Esophagus muscularis mucosa (tissue), 4 donors: ENCODE measurements at regions not wholly inside any gene's neighbourhood (a gene's known extent, or its start where the extent isn't known, plus 50 kb on each side); places are given as distances from the start of the nearest gene placed in this dataset.

Experiments used
- DNase-seq: peaks from one replicate; pipeline ENCODE4 v3.0.0-alpha.2; 2017; ENCODE audit errors: extremely low spot score
- H3K27ac ChIP-seq, 4 donors: fragments of 200-600 bp; sonication (generic); replicated peaks in 1 of 4; 1 replicate in 3 of 4; 2 replicates in 1 of 4; pipeline ENCODE4 v1.5.1; 2016 to 2019; ENCODE audit warnings: mild to moderate bottlenecking in 1 of 4
- H3K27me3 ChIP-seq, 4 donors: fragments of 200-600 bp; sonication (generic); one replicate each; pipeline versions ENCODE4 v1.5.1 to v1.6.0; 2016 to 2019
- H3K36me3 ChIP-seq, 4 donors: fragments of 200-600 bp; sonication (generic); one replicate each; pipeline ENCODE4 v1.5.1; 2016 to 2019
- H3K4me1 ChIP-seq, 4 donors: fragments of 200-600 bp; sonication (generic); one replicate each; pipeline ENCODE4 v1.5.1; 2016 to 2019
- H3K4me3 ChIP-seq, 4 donors: fragments of 200-600 bp; sonication (generic); 1 replicate in 2 of 4; 2 replicates in 2 of 4; pipeline ENCODE4 v1.5.1; 2016 to 2019; ENCODE audit warnings: mild to moderate bottlenecking in 4 of 4, moderate library complexity in 1 of 4
- H3K9me3 ChIP-seq, 4 donors: fragments of 200-600 bp; sonication (generic); 1 replicate in 3 of 4; 2 replicates in 1 of 4; pipeline ENCODE4 v1.5.1; 2016 to 2019
- EP300 ChIP-seq: sonication (generic); formaldehyde crosslinking; IDR thresholded peaks from one replicate; pipeline ENCODE4 v1.6.1; 2017; ENCODE audit warnings: antibody characterized with exemption
- POLR2A ChIP-seq: fragments of 450-650 bp; IDR thresholded peaks from one replicate; pipeline ENCODE4 v1.6.1; 2017; ENCODE audit warnings: antibody characterized with exemption, moderate library complexity, mild to moderate bottlenecking, low read depth
- POLR2AphosphoS5 ChIP-seq, 2 donors: sonication (generic); formaldehyde crosslinking; IDR thresholded peaks; one replicate each; pipeline ENCODE4 v1.6.1; 2017; ENCODE audit warnings: antibody characterized with exemption in 2 of 2
- WGBS: methylation state at CpG from one replicate; pipeline ENCODE4 v1.1.5; 2018; 5-methylcytosine and 5-hydroxymethylcytosine counted together
- intact Hi-C: fragments of 100-400 bp; cut with DNase I; formaldehyde crosslinking; loops from one replicate; pipeline ENCODE4 v1.15.1; 2023
- TF ChIP-seq, protein P1 (sequence below), 3 experiments: fragments of 200-600 bp in 2 of 3; fragments of 450-650 bp in 1 of 3; sonication (generic) in 2 of 3; IDR thresholded peaks; one replicate each; pipeline ENCODE4 v1.5.1; 2017 to 2019; ENCODE audit warnings: antibody characterized with exemption in 3 of 3, mild to moderate bottlenecking in 2 of 3, moderate library complexity in 1 of 3

DNA sequence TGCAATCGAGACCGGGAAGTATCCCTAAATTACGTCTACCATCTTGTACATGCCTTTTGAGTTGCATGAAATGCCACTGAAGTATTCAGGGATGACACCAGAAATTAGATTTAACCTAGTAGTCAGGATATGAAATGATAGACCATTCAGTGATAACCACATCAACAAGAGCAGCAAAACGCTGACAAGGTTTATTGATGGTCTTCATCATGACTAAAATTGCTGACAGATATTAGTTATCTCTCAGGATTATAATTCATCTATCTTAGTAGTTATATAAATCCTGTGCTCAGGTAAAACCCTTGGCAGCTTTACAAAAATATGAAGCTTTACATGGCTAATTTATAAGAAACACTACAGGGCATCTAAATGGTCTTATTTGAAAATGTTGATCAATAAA is 1104.7 kb downstream of the EFNA5 start:
- no peaks in the 10 kb centered on the region for H3K27me3 ChIP-seq
- no peak for TF ChIP-seq EP300
- TF ChIP-seq POLR2AphosphoS5 (IDR thresholded peaks at IDR 0.05), result no peak
- TF ChIP-seq, protein P1, sequence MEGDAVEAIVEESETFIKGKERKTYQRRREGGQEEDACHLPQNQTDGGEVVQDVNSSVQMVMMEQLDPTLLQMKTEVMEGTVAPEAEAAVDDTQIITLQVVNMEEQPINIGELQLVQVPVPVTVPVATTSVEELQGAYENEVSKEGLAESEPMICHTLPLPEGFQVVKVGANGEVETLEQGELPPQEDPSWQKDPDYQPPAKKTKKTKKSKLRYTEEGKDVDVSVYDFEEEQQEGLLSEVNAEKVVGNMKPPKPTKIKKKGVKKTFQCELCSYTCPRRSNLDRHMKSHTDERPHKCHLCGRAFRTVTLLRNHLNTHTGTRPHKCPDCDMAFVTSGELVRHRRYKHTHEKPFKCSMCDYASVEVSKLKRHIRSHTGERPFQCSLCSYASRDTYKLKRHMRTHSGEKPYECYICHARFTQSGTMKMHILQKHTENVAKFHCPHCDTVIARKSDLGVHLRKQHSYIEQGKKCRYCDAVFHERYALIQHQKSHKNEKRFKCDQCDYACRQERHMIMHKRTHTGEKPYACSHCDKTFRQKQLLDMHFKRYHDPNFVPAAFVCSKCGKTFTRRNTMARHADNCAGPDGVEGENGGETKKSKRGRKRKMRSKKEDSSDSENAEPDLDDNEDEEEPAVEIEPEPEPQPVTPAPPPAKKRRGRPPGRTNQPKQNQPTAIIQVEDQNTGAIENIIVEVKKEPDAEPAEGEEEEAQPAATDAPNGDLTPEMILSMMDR (IDR thresholded peaks at IDR 0.05), result no peak
- TF ChIP-seq POLR2A, result no peak
- H3K9me3 ChIP-seq, result no peaks in the 10 kb centered on the region
- WGBS, result 100% methylated on average over 4 of the region's 4 CpGs
- H3K36me3 ChIP-seq, result no peaks in the 10 kb centered on the region
- intact Hi-C loops, result no loop called here
- no peak overlapping the region for H3K4me3 ChIP-seq
- DNase-seq, result no peak
- no peak overlapping the region for H3K27ac ChIP-seq
- no peaks in the 10 kb centered on the region for H3K4me1 ChIP-seq

- WGBS, result 76% methylated on average over 2 of the region's 2 CpGs
- no peak for DNase-seq
- TF ChIP-seq EP300 (no peak), POLR2AphosphoS5 (IDR thresholded peaks at IDR 0.05) (no peak), POLR2A (no peak)
- TF ChIP-seq, protein P1 (IDR thresholded peaks at IDR 0.05), result no peak
- no peak overlapping the region for H3K4me3 ChIP-seq
- no peaks in the 10 kb centered on the region for H3K27me3 ChIP-seq
- H3K9me3 ChIP-seq, result peaks cover 0 to 31% (median 16%) of the 10 kb centered on the region in 4 donors
- H3K4me1 ChIP-seq, result no peaks in the 10 kb centered on the region
- no peaks in the 10 kb centered on the region for H3K36me3 ChIP-seq
- intact Hi-C loops, result no loop called here
- H3K27ac ChIP-seq, result no peak overlapping the region
These were observed 1125.4 kb downstream of the EFNA5 start for GRCh38 chr5:106545325-106545724.

- Histone ChIP-seq H3K9me3 (peaks cover 0 to 31% (median 16%) of the 10 kb centered on the region in 4 donors), H3K4me3 (no peak overlapping the region), H3K36me3 (no peaks in the 10 kb centered on the region), H3K27me3 (no peaks in the 10 kb centered on the region), H3K27ac (no peak overlapping the region), H3K4me1 (no peaks in the 10 kb centered on the region)
- no peak for TF ChIP-seq POLR2AphosphoS5 (IDR thresholded peaks at IDR 0.05)
- TF ChIP-seq POLR2A, result no peak
- TF ChIP-seq, protein P1 (IDR thresholded peaks at IDR 0.05), result no peak
- TF ChIP-seq EP300, result no peak
- intact Hi-C loops, result no loop called here
- DNase-seq, result no peak
- 85% methylated on average over 1 of the region's 1 CpG for WGBS
These were observed 1127.4 kb downstream of the EFNA5 start for GRCh38 chr5:106543330-106543729.

DNA sequence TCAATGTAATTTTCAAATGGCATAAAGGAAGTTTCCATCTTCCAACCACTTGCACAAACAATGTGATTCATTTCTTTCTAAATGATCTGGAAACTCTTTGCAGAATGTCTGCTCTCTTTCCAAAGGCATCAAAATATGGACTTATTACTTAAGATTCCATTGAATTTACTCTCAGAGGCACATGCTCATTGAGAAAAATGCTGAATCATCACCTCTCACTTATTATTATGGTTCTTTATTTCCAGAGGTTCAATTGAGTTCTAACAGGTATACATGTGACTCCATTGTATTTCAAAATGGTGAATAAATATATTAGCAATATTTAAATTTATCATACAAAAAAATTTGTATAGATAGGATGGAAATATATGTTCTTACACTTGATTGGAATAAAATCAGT is 1140.6 kb downstream of the EFNA5 start:
- TF ChIP-seq POLR2A (no peak), EP300 (no peak), POLR2AphosphoS5 (IDR thresholded peaks at IDR 0.05) (no peak)
- TF ChIP-seq, protein P1 (IDR thresholded peaks at IDR 0.05), result no peak
- DNase-seq, result no peak
- Histone ChIP-seq H3K27me3 (no peaks in the 10 kb centered on the region), H3K4me3 (no peak overlapping the region), H3K36me3 (no peaks in the 10 kb centered on the region), H3K27ac (no peak overlapping the region), H3K9me3 (no peaks in the 10 kb centered on the region), H3K4me1 (no peaks in the 10 kb centered on the region)
- intact Hi-C loops, result no loop called here

GRCh38 chr5:106525438-106525837 is 1145.3 kb downstream of the EFNA5 start:
- Histone ChIP-seq H3K4me1 (no peaks in the 10 kb centered on the region), H3K9me3 (no peaks in the 10 kb centered on the region), H3K4me3 (no peak overlapping the region), H3K27ac (no peak overlapping the region), H3K36me3 (no peaks in the 10 kb centered on the region), H3K27me3 (no peaks in the 10 kb centered on the region)
- no peak for DNase-seq
- intact Hi-C loops, result no loop called here
- 87% methylated on average over 3 of the region's 3 CpGs for WGBS
- TF ChIP-seq EP300, result no peak
- no peak for TF ChIP-seq POLR2AphosphoS5 (IDR thresholded peaks at IDR 0.05)
- TF ChIP-seq, protein P1 (IDR thresholded peaks at IDR 0.05), result no peak
